Kidney (tissue), 13 donors: ENCODE measurements at regions not wholly inside any gene's neighbourhood (a gene's known extent, or its start where the extent isn't known, plus 50 kb on each side); places are given as distances from the start of the nearest gene placed in this dataset.
A peak's percentile ranks its signal among the peaks of the same experiment; 100 is the strongest.

Experiments
- DNase-seq, 5 donors: peaks; one replicate each; pipeline ENCODE4 v3.0.0-alpha.2; 2013 to 2020
- FAIRE-seq: peaks from 2 replicates; lab custom pipeline; 2012; peaks lifted over from hg19 to GRCh38; lab: Jason Lieb, UNC
- H3K27ac ChIP-seq, 2 donors: one replicate each; pipeline ENCODE4 v1.7.0; 2013; ENCODE audit warnings: low read depth in 2 of 2, low read length in 2 of 2, inconsistent platforms in 1 of 2
- H3K27me3 ChIP-seq: one replicate; pipeline ENCODE4 v1.7.1; 2013; ENCODE audit warnings: low read length, inconsistent platforms; ENCODE audit not compliant: control insufficient read depth, insufficient read depth
- H3K36me3 ChIP-seq, 3 donors: one replicate each; pipeline versions ENCODE4 v1.7.0 to v1.7.1; 2013; ENCODE audit warnings: low read length in 3 of 3, control low read depth in 1 of 3, inconsistent platforms in 1 of 3; ENCODE audit not compliant: insufficient read depth in 3 of 3, control insufficient read depth in 2 of 3
- H3K4me1 ChIP-seq, 3 donors: one replicate each; pipeline versions ENCODE4 v1.7.0 to v1.7.1; 2013; ENCODE audit warnings: low read length in 3 of 3, inconsistent platforms in 1 of 3, low read depth in 1 of 3; ENCODE audit not compliant: control insufficient read depth in 2 of 3, insufficient read depth in 2 of 3
- H3K4me3 ChIP-seq, 3 donors: one replicate each; pipeline versions ENCODE4 v1.7.0 to v1.8.1; 2013; ENCODE audit warnings: low read length in 3 of 3, control low read depth in 1 of 3, inconsistent platforms in 1 of 3
- H3K9ac ChIP-seq, 3 donors: one replicate each; pipeline versions ENCODE4 v1.7.0 to v1.7.1; 2013; ENCODE audit warnings: low read length in 3 of 3, control low read depth in 1 of 3, inconsistent platforms in 1 of 3
- H3K9me3 ChIP-seq, 3 donors: one replicate each; pipeline versions ENCODE4 v1.7.0 to v1.7.1; 2013; ENCODE audit warnings: low read length in 3 of 3, control low read depth in 1 of 3, inconsistent platforms in 1 of 3; ENCODE audit not compliant: control insufficient read depth in 2 of 3, insufficient read depth in 1 of 3
- intact Hi-C: fragments of 100-400 bp; cut with DNase I; formaldehyde crosslinking; loops from one replicate; pipeline ENCODE4 v1.11.1; 2022
- TF ChIP-seq, protein P1 (sequence below): IDR thresholded peaks from 3 replicates; pipeline ENCODE4 v1.5.1; 2012; ENCODE audit warnings: mild to moderate bottlenecking, moderate library complexity, borderline replicate concordance; ENCODE audit not compliant: insufficient read depth; ENCODE audit errors: extremely low read depth
- donor health status: control.
- donor health status: control.
- donor health status: control.
- donor health status: control.
- donor health status: control.
- donor health status: DM: yes; HTN: yes; CAD: no.
- donor health status: Normal renal cell carcinoma (clear cell type).

DNA sequence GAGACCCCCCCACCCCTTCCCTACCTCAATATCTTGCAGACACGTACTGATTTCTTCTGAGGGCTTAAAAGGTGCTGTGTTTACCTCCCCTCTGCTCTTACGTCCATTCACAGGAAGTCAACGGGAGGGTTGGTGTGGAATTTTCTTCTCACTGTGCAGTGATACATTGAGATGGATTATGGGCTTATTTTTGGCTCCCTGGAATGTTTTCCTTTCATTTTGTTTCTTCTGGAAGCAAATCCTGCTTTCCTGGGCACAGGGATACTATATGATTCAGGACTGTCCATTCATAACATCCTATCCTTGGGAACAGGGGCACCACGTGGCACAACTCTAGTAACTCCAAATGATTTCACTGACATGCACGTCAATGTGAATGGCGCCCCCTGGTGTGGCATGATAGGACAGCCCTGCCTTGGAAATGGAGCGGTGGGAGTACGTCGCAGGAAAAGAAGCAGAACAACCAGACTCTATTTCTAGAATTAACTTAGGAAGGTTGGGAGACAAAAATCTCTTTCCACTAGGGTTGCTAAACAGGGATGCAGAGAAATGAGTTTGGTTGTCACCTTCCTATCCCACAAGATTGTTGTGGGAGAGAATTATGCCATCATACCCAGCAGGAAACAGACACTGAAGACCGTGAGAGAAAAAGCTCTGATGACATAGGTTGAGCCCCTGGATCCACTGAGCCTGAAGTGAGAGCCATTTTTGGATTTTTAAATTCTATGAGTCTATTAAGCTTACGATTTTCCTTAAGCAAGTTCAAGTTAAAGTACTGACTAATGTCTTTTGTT, 146.5 kb upstream of the RAG2 start:
- intact Hi-C loops = no loop called here
- Histone ChIP-seq H3K4me3 (no peak overlapping the region), H3K27ac (no peak overlapping the region), H3K36me3 (no peaks in the 10 kb centered on the region), H3K9me3 (no peaks in the 10 kb centered on the region), H3K4me1 (peaks cover 0 to 4% (median 0%) of the 10 kb centered on the region in 3 donors), H3K27me3 (no peaks in the 10 kb centered on the region), H3K9ac (no peak overlapping the region)
- TF ChIP-seq, protein P1, sequence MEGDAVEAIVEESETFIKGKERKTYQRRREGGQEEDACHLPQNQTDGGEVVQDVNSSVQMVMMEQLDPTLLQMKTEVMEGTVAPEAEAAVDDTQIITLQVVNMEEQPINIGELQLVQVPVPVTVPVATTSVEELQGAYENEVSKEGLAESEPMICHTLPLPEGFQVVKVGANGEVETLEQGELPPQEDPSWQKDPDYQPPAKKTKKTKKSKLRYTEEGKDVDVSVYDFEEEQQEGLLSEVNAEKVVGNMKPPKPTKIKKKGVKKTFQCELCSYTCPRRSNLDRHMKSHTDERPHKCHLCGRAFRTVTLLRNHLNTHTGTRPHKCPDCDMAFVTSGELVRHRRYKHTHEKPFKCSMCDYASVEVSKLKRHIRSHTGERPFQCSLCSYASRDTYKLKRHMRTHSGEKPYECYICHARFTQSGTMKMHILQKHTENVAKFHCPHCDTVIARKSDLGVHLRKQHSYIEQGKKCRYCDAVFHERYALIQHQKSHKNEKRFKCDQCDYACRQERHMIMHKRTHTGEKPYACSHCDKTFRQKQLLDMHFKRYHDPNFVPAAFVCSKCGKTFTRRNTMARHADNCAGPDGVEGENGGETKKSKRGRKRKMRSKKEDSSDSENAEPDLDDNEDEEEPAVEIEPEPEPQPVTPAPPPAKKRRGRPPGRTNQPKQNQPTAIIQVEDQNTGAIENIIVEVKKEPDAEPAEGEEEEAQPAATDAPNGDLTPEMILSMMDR = peak; percentile 76
- FAIRE-seq (no peak), DNase-seq (peak; percentile 58 to 81 (median 68))

DNA sequence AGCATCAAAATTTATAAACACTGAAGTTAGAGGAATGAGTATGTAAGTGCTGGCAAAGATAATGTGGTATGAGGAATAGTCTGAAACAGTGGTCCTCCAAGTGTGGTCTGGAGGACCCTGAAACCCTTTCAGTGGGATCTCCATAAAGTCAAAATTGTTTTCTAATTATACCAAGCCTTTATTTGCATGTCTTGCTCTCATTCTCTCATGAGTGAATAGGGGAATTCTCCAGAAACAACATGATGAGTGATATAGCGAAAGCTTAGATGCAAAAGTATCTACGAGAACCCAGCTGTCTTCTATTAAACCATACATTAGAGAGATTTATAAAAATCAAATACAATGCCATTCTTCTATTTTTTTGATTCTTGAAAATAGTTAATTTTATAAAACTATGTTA, 145.0 kb upstream of the RAG2 start:
- TF ChIP-seq, protein P1 = no peak
- Histone ChIP-seq H3K9me3 (no peaks in the 10 kb centered on the region), H3K4me1 (peaks cover 0 to 4% (median 0%) of the 10 kb centered on the region in 3 donors), H3K27me3 (no peaks in the 10 kb centered on the region), H3K36me3 (no peaks in the 10 kb centered on the region), H3K4me3 (no peak overlapping the region), H3K27ac (no peak overlapping the region), H3K9ac (no peak overlapping the region)
- DNase-seq (no peak), FAIRE-seq (no peak)
- intact Hi-C loops = no loop called here

DNA sequence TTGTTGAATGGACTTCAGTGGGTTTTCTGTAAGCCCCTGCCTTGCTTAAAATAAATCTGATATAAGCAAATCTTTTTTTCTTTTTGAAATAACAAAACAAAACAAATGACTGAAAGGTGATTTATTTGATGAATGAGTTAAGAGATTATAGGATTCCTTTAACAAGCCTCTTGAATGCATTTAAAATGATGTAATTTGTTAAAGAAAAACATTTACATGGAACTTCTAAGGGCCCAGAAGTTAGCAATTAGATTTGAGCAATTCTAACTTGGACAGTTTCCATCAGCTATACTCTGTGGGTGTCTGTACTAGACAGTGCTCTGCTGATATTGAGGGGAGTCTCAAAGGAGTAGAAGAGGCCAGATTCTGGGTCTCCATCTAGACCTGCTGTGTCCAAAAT, 143.5 kb upstream of the RAG2 start:
- Histone ChIP-seq H3K27ac (no peak overlapping the region), H3K4me1 (no peaks in the 10 kb centered on the region), H3K4me3 (no peak overlapping the region), H3K9ac (no peak overlapping the region), H3K36me3 (no peaks in the 10 kb centered on the region), H3K9me3 (no peaks in the 10 kb centered on the region), H3K27me3 (no peaks in the 10 kb centered on the region)
- DNase-seq (no peak), FAIRE-seq (no peak)
- intact Hi-C loops = no loop called here
- TF ChIP-seq, protein P1 = no peak
